ENCODE measurements at regions not wholly inside any gene's neighbourhood (a gene's known extent, or its start where the extent isn't known, plus 50 kb on each side); places are given as distances from the start of the nearest gene placed in this dataset.

DNA sequence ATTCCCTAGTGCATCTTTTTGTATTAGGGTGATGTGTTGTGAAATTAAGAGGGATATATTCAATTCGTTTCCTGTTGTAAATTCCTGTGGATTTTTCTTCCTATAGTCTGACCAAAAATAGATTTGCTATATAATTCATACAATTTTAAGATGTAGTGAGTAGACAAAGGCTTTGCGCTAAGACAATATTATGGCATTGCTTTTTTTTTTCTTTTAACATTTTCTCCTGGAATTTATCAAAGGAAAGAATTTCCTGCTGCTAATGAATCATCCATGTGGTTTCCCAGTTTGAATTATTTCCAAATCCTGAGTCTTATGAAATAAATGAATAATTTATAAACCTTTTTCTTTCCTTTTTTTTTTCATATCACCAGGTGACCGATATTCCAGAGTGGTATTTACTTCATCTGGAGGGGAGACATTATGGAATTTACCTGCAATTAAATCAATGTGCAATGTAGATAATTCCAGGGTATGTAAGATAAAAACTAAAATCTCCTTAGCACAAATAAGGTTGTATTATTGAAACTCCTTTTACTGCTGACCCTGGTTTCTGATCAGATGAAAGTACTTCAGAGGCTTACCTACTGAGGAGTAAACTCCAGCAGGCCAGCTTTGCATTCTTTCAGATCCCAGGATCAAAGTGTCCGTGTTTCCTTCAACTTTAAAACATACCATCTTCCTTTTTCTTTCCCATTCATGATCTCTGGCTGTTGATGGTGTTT, 148.4 kb downstream of the TLR5 start:
- TF ChIP-seq EZH2 (IDR thresholded peaks at IDR 0.05; ENCODE audit: insufficient read depth, poor library complexity, severe bottlenecking): no peak
- peak; percentile 87; the same call in 1 of the 2 replicates for TF ChIP-seq EZH2phosphoT487 (IDR thresholded peaks at IDR 0.05; ENCODE audit: insufficient read depth, low read depth)
